CD14-positive monocyte (primary cell): ENCODE measurements at regions not wholly inside any gene's neighbourhood (a gene's known extent, or its start where the extent isn't known, plus 50 kb on each side); places are given as distances from the start of the nearest gene placed in this dataset.

Experiments
- DNase-seq, 3 donors: peaks; one replicate each; pipeline ENCODE4 v3.0.0-alpha.2; 2011 to 2022
- H2AFZ ChIP-seq: 2 replicates; pipeline ENCODE4 v1.6.0; 2012; ENCODE audit warnings: mild to moderate bottlenecking, low read depth, low read length, inconsistent platforms; ENCODE audit not compliant: insufficient read depth, poor library complexity, severe bottlenecking
- H3K27ac ChIP-seq, 2 donors: 1 replicate in 1 of 2; 2 replicates in 1 of 2; pipeline ENCODE4 v1.5.1; 2012 to 2013; ENCODE audit warnings: low read length in 2 of 2, control low read depth in 1 of 2, inconsistent platforms in 1 of 2, low read depth in 1 of 2, mild to moderate bottlenecking in 1 of 2
- H3K27me3 ChIP-seq, 2 donors: one replicate each; pipeline versions ENCODE4 v1.6.0 to v1.6.1; 2011 to 2013; ENCODE audit warnings: low read length in 2 of 2; ENCODE audit not compliant: control insufficient read depth in 2 of 2, insufficient read depth in 2 of 2
- H3K36me3 ChIP-seq, 2 donors: replicated peaks in 1 of 2; 1 replicate in 1 of 2; 2 replicates in 1 of 2; pipeline versions ENCODE4 v1.5.1 to v1.6.1; 2012 to 2013; ENCODE audit warnings: low read length in 2 of 2, control low read depth in 1 of 2, inconsistent platforms in 1 of 2, mild to moderate bottlenecking in 1 of 2; ENCODE audit not compliant: insufficient read depth in 2 of 2, control insufficient read depth in 1 of 2
- H3K4me1 ChIP-seq, 2 donors: 1 replicate in 1 of 2; 2 replicates in 1 of 2; pipeline versions ENCODE4 v1.5.1 to v1.6.1; 2012 to 2013; ENCODE audit warnings: low read length in 2 of 2, control low read depth in 1 of 2, inconsistent platforms in 1 of 2, mild to moderate bottlenecking in 1 of 2, moderate library complexity in 1 of 2; ENCODE audit not compliant: insufficient read depth in 2 of 2, control insufficient read depth in 1 of 2
- H3K4me2 ChIP-seq: replicated peaks from 2 replicates; pipeline ENCODE3; 2012; ENCODE audit warnings: low read length, moderate library complexity, mild to moderate bottlenecking; ENCODE audit not compliant: poor library complexity, severe bottlenecking; ENCODE audit errors: extremely low read depth
- H3K4me3 ChIP-seq, 3 experiments: fragments of 200-600 bp in 1 of 3; sonication (generic) in 1 of 3; replicated peaks in 1 of 3; 1 replicate in 2 of 3; 2 replicates in 1 of 3; pipeline ENCODE4 v1.5.1; 2011 to 2013; ENCODE audit warnings: low read length in 3 of 3, mild to moderate bottlenecking in 3 of 3, control low read depth in 2 of 3, low read depth in 2 of 3, inconsistent platforms in 1 of 3, moderate library complexity in 1 of 3
- H3K79me2 ChIP-seq: 2 replicates; pipeline ENCODE4 v1.6.0; 2012; ENCODE audit warnings: mild to moderate bottlenecking, control low read depth, inconsistent platforms, low read length, moderate library complexity; ENCODE audit not compliant: insufficient read depth
- H3K9ac ChIP-seq: 2 replicates; pipeline ENCODE4 v1.6.0; 2017; ENCODE audit warnings: low read length, mild to moderate bottlenecking; ENCODE audit not compliant: insufficient read depth, poor library complexity, severe bottlenecking
- H3K9me3 ChIP-seq, 2 donors: replicated peaks in 1 of 2; 1 replicate in 1 of 2; 2 replicates in 1 of 2; pipeline versions ENCODE4 v1.5.1 to v1.6.1; 2012 to 2013; ENCODE audit warnings: low read length in 2 of 2, control low read depth in 1 of 2; ENCODE audit not compliant: control insufficient read depth in 1 of 2, insufficient read depth in 1 of 2
- H4K20me1 ChIP-seq: 2 replicates; pipeline ENCODE4 v1.6.0; 2012; ENCODE audit warnings: mild to moderate bottlenecking, low read length, control low read depth, moderate library complexity; ENCODE audit not compliant: insufficient read depth
- H3K27ac Mint-ChIP-seq, 7 donors: one replicate each; pipeline ENCODE4 v1.8.0; 2020; ENCODE audit warnings: mild to moderate bottlenecking in 7 of 7, mixed read lengths in 7 of 7, moderate library complexity in 6 of 7, inconsistent platforms in 2 of 7
- H3K27me3 Mint-ChIP-seq, 3 donors: one replicate each; pipeline ENCODE4 v1.8.0; 2021 to 2022; ENCODE audit warnings: low read depth in 3 of 3, mild to moderate bottlenecking in 3 of 3, mixed read lengths in 3 of 3, moderate library complexity in 3 of 3, inconsistent platforms in 1 of 3
- H3K36me3 Mint-ChIP-seq, 2 donors: one replicate each; pipeline ENCODE4 v1.8.0; 2020; ENCODE audit warnings: mixed read lengths in 2 of 2, inconsistent platforms in 1 of 2, mild to moderate bottlenecking in 1 of 2
- H3K4me1 Mint-ChIP-seq: one replicate; pipeline ENCODE4 v1.8.0; 2020; ENCODE audit warnings: mild to moderate bottlenecking, mixed read lengths
- H3K4me3 Mint-ChIP-seq, 2 donors: one replicate each; pipeline ENCODE4 v1.8.0; 2020; ENCODE audit warnings: mild to moderate bottlenecking in 2 of 2, mixed read lengths in 2 of 2, moderate library complexity in 1 of 2
- H3K9me3 Mint-ChIP-seq, 7 donors: one replicate each; pipeline ENCODE4 v1.8.0; 2020 to 2022; ENCODE audit warnings: mixed read lengths in 7 of 7, mild to moderate bottlenecking in 6 of 7, moderate library complexity in 6 of 7, inconsistent platforms in 2 of 7
- CTCF ChIP-seq: fragments of 200-600 bp; IDR thresholded peaks from one replicate; pipeline ENCODE4 v1.8.0; 2022; ENCODE audit warnings: antibody characterized with exemption, mild to moderate bottlenecking
- WGBS: methylation state at CpG from one replicate; pipeline ENCODE4 v1.1.5; 2013; ENCODE audit warnings: missing lambda C conversion rate; ENCODE audit not compliant: insufficient coverage; 5-methylcytosine and 5-hydroxymethylcytosine counted together
- intact Hi-C, 2 donors: fragments of 100-400 bp; cut with micrococcal nuclease; formaldehyde crosslinking; loops; one replicate each; pipeline versions ENCODE4 v1.15.0 to v1.15.1; 2023

DNA sequence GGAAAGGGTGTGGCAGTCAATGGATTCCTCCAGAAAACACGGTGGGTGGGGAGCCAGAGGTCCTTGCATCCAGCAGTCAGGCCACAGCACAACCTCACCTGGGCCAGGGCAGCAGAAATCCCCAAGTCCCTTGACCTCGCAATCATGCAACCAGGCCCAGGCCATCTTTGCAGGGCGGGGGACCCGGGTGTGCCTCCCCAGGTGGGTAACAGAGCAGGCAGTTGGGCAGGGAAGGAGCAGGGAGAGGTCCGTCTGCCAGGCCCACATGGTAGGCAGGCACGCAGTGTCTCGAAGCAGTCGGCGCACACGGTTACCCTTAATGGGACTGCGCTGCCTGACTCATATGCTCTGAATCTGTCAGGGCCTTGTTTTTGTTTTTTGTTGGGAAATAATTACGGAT is 153.0 kb downstream of the RBFOX3 start:
- Histone ChIP-seq H2AFZ (no peak overlapping the region), H3K79me2 (no peaks in the 10 kb centered on the region), H3K9me3 (no peaks in the 10 kb centered on the region), H3K4me3 (no peak overlapping the region), H3K27ac (no peak overlapping the region), H3K36me3 (no peaks in the 10 kb centered on the region), H3K27me3 (no peaks in the 10 kb centered on the region), H4K20me1 (no peaks in the 10 kb centered on the region), H3K9ac (no peak overlapping the region), H3K4me2 (no peak overlapping the region), H3K4me1 (no peaks in the 10 kb centered on the region)
- no peak overlapping the region for H3K4me3 Mint-ChIP-seq
- no peaks in the 10 kb centered on the region for H3K36me3 Mint-ChIP-seq
- intact Hi-C loops: no loop called here
- no peaks in the 10 kb centered on the region for H3K9me3 Mint-ChIP-seq
- no peaks in the 10 kb centered on the region for H3K4me1 Mint-ChIP-seq
- no peak for DNase-seq
- no peak overlapping the region for H3K27ac Mint-ChIP-seq
- TF ChIP-seq CTCF: no peak
- H3K27me3 Mint-ChIP-seq: peaks cover 2 to 4% (median 2%) of the 10 kb centered on the region in 3 donors
- WGBS: 89% methylated on average over 7 of the region's 12 CpGs

GRCh38 chr17:79457376-79457775 is 153.5 kb downstream of the RBFOX3 start:
- H3K9me3 ChIP-seq: no peaks in the 10 kb centered on the region
- TF ChIP-seq CTCF: no peak
- H3K4me2 ChIP-seq: no peak overlapping the region
- H3K4me3 ChIP-seq: no peak overlapping the region
- H3K79me2 ChIP-seq: no peaks in the 10 kb centered on the region
- Mint-ChIP-seq H3K4me1 (no peaks in the 10 kb centered on the region), H3K4me3 (no peak overlapping the region), H3K27me3 (peaks cover 2 to 4% (median 2%) of the 10 kb centered on the region in 3 donors), H3K36me3 (no peaks in the 10 kb centered on the region), H3K27ac (no peak overlapping the region), H3K9me3 (no peaks in the 10 kb centered on the region)
- 79% methylated on average over 15 of the region's 17 CpGs for WGBS
- no peak overlapping the region for H2AFZ ChIP-seq
- H3K4me1 ChIP-seq: no peaks in the 10 kb centered on the region
- H3K9ac ChIP-seq: no peak overlapping the region
- intact Hi-C loops: no loop called here
- DNase-seq: no peak
- no peak overlapping the region for H3K27ac ChIP-seq
- H3K36me3 ChIP-seq: no peaks in the 10 kb centered on the region
- no peaks in the 10 kb centered on the region for H3K27me3 ChIP-seq
- H4K20me1 ChIP-seq: no peaks in the 10 kb centered on the region
